K562 (cell line): ENCODE measurements at regions not wholly inside any gene's neighbourhood (a gene's known extent, or its start where the extent isn't known, plus 50 kb on each side); places are given as distances from the start of the nearest gene placed in this dataset.

ENCODE experiments used
- CREM ChIP-seq: IDR thresholded peaks from 2 replicates; pipeline ENCODE4 v1.6.1; 2014; ENCODE audit warnings: antibody characterized with exemption, low read depth
- CTCF ChIP-seq, 3 experiments: IDR thresholded peaks in 2 of 3; conservative IDR thresholded peaks in 1 of 3; 2 replicates each; pipeline ENCODE4 v1.5.1; 2011 to 2012; ENCODE audit warnings: low read length in 3 of 3, mild to moderate bottlenecking in 3 of 3, control low read depth in 2 of 3, improper control_type of control experiment in 1 of 3, inconsistent platforms in 1 of 3, low read depth in 1 of 3, mixed read lengths in 1 of 3, moderate library complexity in 1 of 3; ENCODE audit not compliant: insufficient read depth in 2 of 3
- EZH2 ChIP-seq: IDR thresholded peaks from 2 replicates; pipeline ENCODE4 v1.6.1; 2012; ENCODE audit warnings: low read depth, mild to moderate bottlenecking, inconsistent platforms, low read length, borderline replicate concordance
- FOXJ3 ChIP-seq: sonication (generic); formaldehyde crosslinking; IDR thresholded peaks from 2 replicates; pipeline ENCODE4 v1.4.0; 2020; ENCODE audit warnings: mild to moderate bottlenecking, missing genetic modification reagents
- FOXM1 ChIP-seq, 2 experiments: fragments of 450-650 bp in 1 of 2; sonication (generic) in 1 of 2; formaldehyde crosslinking in 1 of 2; IDR thresholded peaks; 2 replicates each; pipeline versions ENCODE4 v1.6.1 to v1.9.0; 2017 to 2022; ENCODE audit warnings: low read depth in 2 of 2, mild to moderate bottlenecking in 2 of 2, missing genetic modification reagents in 1 of 2, moderate library complexity in 1 of 2
- HDGF ChIP-seq: fragments of 450-650 bp; IDR thresholded peaks from 2 replicates; pipeline ENCODE4 v1.6.1; 2016
- MCM2 ChIP-seq: fragments of 450-650 bp; IDR thresholded peaks from 2 replicates; pipeline ENCODE4 v1.6.1; 2017; ENCODE audit warnings: low read depth, mild to moderate bottlenecking
- NR2C2 ChIP-seq, 2 experiments: fragments of 200-800 bp in 1 of 2; sonication (Bioruptor generic) in 1 of 2; sonication (generic) in 1 of 2; formaldehyde crosslinking in 1 of 2; IDR thresholded peaks; 2 replicates each; pipeline versions ENCODE4 v1.6.1 to v1.8.0; 2016 to 2022; ENCODE audit warnings: mild to moderate bottlenecking in 1 of 2, missing compliant biosample characterization in 1 of 2, missing genetic modification characterization in 1 of 2, missing genetic modification reagents in 1 of 2
- POLR2A ChIP-seq: fragments of 450-650 bp; conservative IDR thresholded peaks from 2 replicates; pipeline ENCODE4 v1.6.1; 2016
- ZBTB33 ChIP-seq: sonication (generic); formaldehyde crosslinking; IDR thresholded peaks from 2 replicates; pipeline ENCODE4 v1.8.1; 2023; ENCODE audit warnings: mild to moderate bottlenecking, missing genetic modification reagents
- ZNF174 ChIP-seq: fragments of 250-450 bp; sonication (Bioruptor Pico); IDR thresholded peaks from 2 replicates; pipeline ENCODE4 v1.4.0; 2020; ENCODE audit warnings: mild to moderate bottlenecking

GRCh38 chr3:174619239-174619638 lies 239.9 kb upstream of the NAALADL2 start:
- TF ChIP-seq FOXM1 (IDR thresholded peaks at IDR 0.05; ENCODE audit: low read depth) (no peak), FOXM1 (CRISPR knock-in tag; IDR thresholded peaks at IDR 0.05; ENCODE audit: low read depth) (no peak), CTCF (IDR thresholded peaks at IDR 0.05 in 2 of 3, conservative IDR thresholded peaks at IDR 0.05 in 1 of 3; ENCODE audit: insufficient read depth in 2 of 3, low read depth in 1 of 3, low read length in 3 of 3) (no peak), CREM (no peak), POLR2A (no peak), EZH2 (no peak), HDGF (no peak), ZBTB33 (CRISPR knock-in tag) (no peak), NR2C2 (CRISPR knock-in tag; IDR thresholded peaks at IDR 0.05) (no peak), NR2C2 (tag; IDR thresholded peaks at IDR 0.05) (no peak), FOXJ3 (CRISPR knock-in tag) (no peak), ZNF174 (CRISPR knock-in tag) (no peak), MCM2 (no peak)
